Islet precursor cell (in vitro differentiated cells): ENCODE measurements at regions not wholly inside any gene's neighbourhood (a gene's known extent, or its start where the extent isn't known, plus 50 kb on each side); places are given as distances from the start of the nearest gene placed in this dataset.
A peak's percentile ranks its signal among the peaks of the same experiment; 100 is the strongest.

Experiments
- DNase-seq: peaks from one replicate; pipeline ENCODE4 v3.0.0-alpha.2; 2018

- DNase-seq: no peak
These were observed 357.9 kb upstream of the TMEM132C start for GRCh38 chr12:127909041-127909440.

- no peak for DNase-seq
These were observed 355.7 kb upstream of the TMEM132C start for GRCh38 chr12:127911291-127911690.

GRCh38 chr12:127912035-127912665 is 354.8 kb upstream of the TMEM132C start:
- DNase-seq: no peak

- no peak for DNase-seq
These were observed 343.5 kb upstream of the TMEM132C start for GRCh38 chr12:127923501-127923900.

GRCh38 chr12:127925971-127926370 is 341.0 kb upstream of the TMEM132C start:
- peak; percentile 78 for DNase-seq

GRCh38 chr12:127928178-127928577 is 338.8 kb upstream of the TMEM132C start:
- DNase-seq: no peak

- DNase-seq: no peak
These were observed 338.1 kb upstream of the TMEM132C start for GRCh38 chr12:127928615-127929571.

- DNase-seq: no peak
These were observed 336.8 kb upstream of the TMEM132C start for GRCh38 chr12:127930122-127930521.

GRCh38 chr12:127934409-127934808 is 332.6 kb upstream of the TMEM132C start:
- DNase-seq: no peak

GRCh38 chr12:127936463-127936862 is 330.5 kb upstream of the TMEM132C start:
- DNase-seq: no peak

GRCh38 chr12:127941332-127941731 is 325.6 kb upstream of the TMEM132C start:
- DNase-seq: no peak

GRCh38 chr12:127942981-127943380 is 324.0 kb upstream of the TMEM132C start:
- no peak for DNase-seq

- DNase-seq: peak; percentile 93
These were observed 323.3 kb upstream of the TMEM132C start for GRCh38 chr12:127943481-127944210.

- DNase-seq: no peak
These were observed 322.6 kb upstream of the TMEM132C start for GRCh38 chr12:127944211-127944899.

- no peak for DNase-seq
These were observed 309.8 kb upstream of the TMEM132C start for GRCh38 chr12:127957001-127957660.

- no peak for DNase-seq
These were observed 304.7 kb upstream of the TMEM132C start for GRCh38 chr12:127962303-127962702.

GRCh38 chr12:127963933-127964332 is 303.0 kb upstream of the TMEM132C start:
- no peak for DNase-seq

- DNase-seq: no peak
These were observed 302.3 kb upstream of the TMEM132C start for GRCh38 chr12:127964717-127965116.

GRCh38 chr12:127966331-127966730 is 300.6 kb upstream of the TMEM132C start:
- DNase-seq: no peak

- no peak for DNase-seq
These were observed 296.5 kb upstream of the TMEM132C start for GRCh38 chr12:127970491-127970890.

- DNase-seq: no peak
These were observed 286.4 kb upstream of the TMEM132C start for GRCh38 chr12:127980585-127980984.

GRCh38 chr12:127981875-127982274 is 285.1 kb upstream of the TMEM132C start:
- DNase-seq: no peak
